B cell (primary cell): ENCODE measurements at regions not wholly inside any gene's neighbourhood (a gene's known extent, or its start where the extent isn't known, plus 50 kb on each side); places are given as distances from the start of the nearest gene placed in this dataset.

Experiments
- CTCF ChIP-seq: fragments of 200-600 bp; IDR thresholded peaks from one replicate; pipeline ENCODE4 v1.8.0; 2022; ENCODE audit warnings: antibody characterized with exemption, mild to moderate bottlenecking
- EZH2 ChIP-seq: IDR thresholded peaks from 2 replicates; pipeline ENCODE4 v1.6.1; 2012; ENCODE audit warnings: borderline replicate concordance, low read depth, mild to moderate bottlenecking, moderate library complexity, low read length; ENCODE audit not compliant: insufficient read depth, poor library complexity, severe bottlenecking

DNA sequence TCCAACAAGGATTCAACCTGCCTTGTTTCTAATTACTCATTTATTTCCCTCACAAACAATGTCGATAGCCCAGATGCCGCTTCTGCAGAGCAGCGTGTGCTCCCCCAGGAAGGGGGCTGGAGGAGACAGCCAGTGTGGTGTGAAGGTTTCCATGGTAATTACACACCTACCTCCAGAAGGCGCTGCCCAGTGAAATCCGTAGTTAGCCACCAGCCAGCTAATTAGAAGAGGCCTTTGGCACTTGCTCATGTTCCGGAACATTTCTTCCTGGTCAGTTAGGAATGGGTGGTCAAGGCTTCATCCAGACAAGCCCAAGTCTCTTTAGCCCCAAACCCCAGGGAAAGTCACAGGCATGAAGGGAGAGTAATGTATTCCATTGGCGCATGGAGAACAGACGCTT lies 342.5 kb upstream of the C16orf82 start:
- TF ChIP-seq CTCF (no peak), EZH2 (no peak)
